SK-N-SH treated with all-trans-retinoic acid at 6 μM for 48 hours (cell line): ENCODE measurements at regions not wholly inside any gene's neighbourhood (a gene's known extent, or its start where the extent isn't known, plus 50 kb on each side); places are given as distances from the start of the nearest gene placed in this dataset.

ENCODE experiments used
- ESRRG ChIP-seq: fragments of 250-450 bp; sonication (Bioruptor Pico); IDR thresholded peaks from 2 replicates; pipeline ENCODE4 v1.6.1; 2021; ENCODE audit warnings: mild to moderate bottlenecking
- ISL1 ChIP-seq: fragments of 250-450 bp; sonication (Bioruptor Pico); IDR thresholded peaks from 2 replicates; pipeline ENCODE4 v2.1.2; 2022; ENCODE audit warnings: mild to moderate bottlenecking, moderate library complexity
- PATZ1 ChIP-seq: fragments of 250-450 bp; sonication (Bioruptor Pico); IDR thresholded peaks from 2 replicates; pipeline ENCODE4 v1.8.0; 2020; ENCODE audit warnings: mild to moderate bottlenecking, moderate library complexity, borderline replicate concordance
- RARB ChIP-seq: fragments of 250-450 bp; sonication (Bioruptor Pico); IDR thresholded peaks from 2 replicates; pipeline ENCODE4 v1.8.0; 2021; ENCODE audit warnings: mild to moderate bottlenecking, moderate library complexity
- TCF4 ChIP-seq: fragments of 250-450 bp; sonication (Bioruptor Pico); IDR thresholded peaks from 2 replicates; pipeline ENCODE4 v1.8.0; 2021; ENCODE audit warnings: mild to moderate bottlenecking, moderate library complexity, borderline replicate concordance
- ZFP3 ChIP-seq: fragments of 250-450 bp; sonication (Bioruptor Pico); IDR thresholded peaks from 2 replicates; pipeline ENCODE4 v1.5.0; 2020; ENCODE audit warnings: mild to moderate bottlenecking, moderate library complexity
- ZNF565 ChIP-seq: fragments of 450-650 bp; formaldehyde crosslinking; conservative IDR thresholded peaks from 2 replicates; pipeline ENCODE4 v1.5.0; 2020; ENCODE audit warnings: low read depth, mild to moderate bottlenecking, moderate library complexity
- TF ChIP-seq, protein P1 (sequence below): fragments of 250-450 bp; sonication (Bioruptor Pico); IDR thresholded peaks from 2 replicates; pipeline ENCODE4 v1.5.1; 2021; ENCODE audit warnings: mild to moderate bottlenecking, moderate library complexity

- TF ChIP-seq ESRRG = no peak
- TF ChIP-seq ZFP3 (CRISPR knock-in tag) = no peak
- no peak for TF ChIP-seq RARB
- TF ChIP-seq TCF4 = no peak
- 0 out of 2 replicates have a peak, but pooled peaks have one; percentile 56 for TF ChIP-seq PATZ1 (CRISPR knock-in tag)
- TF ChIP-seq, protein P1, sequence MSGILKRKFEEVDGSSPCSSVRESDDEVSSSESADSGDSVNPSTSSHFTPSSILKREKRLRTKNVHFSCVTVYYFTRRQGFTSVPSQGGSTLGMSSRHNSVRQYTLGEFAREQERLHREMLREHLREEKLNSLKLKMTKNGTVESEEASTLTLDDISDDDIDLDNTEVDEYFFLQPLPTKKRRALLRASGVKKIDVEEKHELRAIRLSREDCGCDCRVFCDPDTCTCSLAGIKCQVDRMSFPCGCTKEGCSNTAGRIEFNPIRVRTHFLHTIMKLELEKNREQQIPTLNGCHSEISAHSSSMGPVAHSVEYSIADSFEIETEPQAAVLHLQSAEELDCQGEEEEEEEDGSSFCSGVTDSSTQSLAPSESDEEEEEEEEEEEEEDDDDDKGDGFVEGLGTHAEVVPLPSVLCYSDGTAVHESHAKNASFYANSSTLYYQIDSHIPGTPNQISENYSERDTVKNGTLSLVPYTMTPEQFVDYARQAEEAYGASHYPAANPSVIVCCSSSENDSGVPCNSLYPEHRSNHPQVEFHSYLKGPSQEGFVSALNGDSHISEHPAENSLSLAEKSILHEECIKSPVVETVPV = no peak
- TF ChIP-seq ISL1 (CRISPR knock-in tag) = peak; percentile 66
- TF ChIP-seq ZNF565 (CRISPR knock-in tag) = no peak
These were observed 55.0 kb upstream of the EPHB3 start for GRCh38 chr3:184506561-184506991.
